K562 (cell line): ENCODE measurements at regions not wholly inside any gene's neighbourhood (a gene's known extent, or its start where the extent isn't known, plus 50 kb on each side); places are given as distances from the start of the nearest gene placed in this dataset.

Experiments used
- ARID2 ChIP-seq: fragments of 450-650 bp; IDR thresholded peaks from 2 replicates; pipeline ENCODE4 v1.6.1; 2017; ENCODE audit warnings: antibody characterized with exemption, mild to moderate bottlenecking
- BRF1 ChIP-seq: IDR thresholded peaks from 3 replicates; pipeline ENCODE4 v1.6.1; 2011; ENCODE audit warnings: borderline replicate concordance, mild to moderate bottlenecking; ENCODE audit not compliant: insufficient read length; ENCODE audit errors: extremely low read depth
- EGR1 ChIP-seq: fragments of 450-650 bp; conservative IDR thresholded peaks from 2 replicates; pipeline ENCODE4 v1.6.1; 2017; ENCODE audit warnings: mild to moderate bottlenecking
- ETS2 ChIP-seq: IDR thresholded peaks from 2 replicates; pipeline ENCODE4 v1.6.1; 2016; ENCODE audit warnings: borderline replicate concordance, missing genetic modification characterization, mild to moderate bottlenecking, moderate library complexity, missing compliant biosample characterization; ENCODE audit not compliant: poor library complexity, severe bottlenecking
- FOXM1 ChIP-seq, 2 experiments: fragments of 450-650 bp in 1 of 2; sonication (generic) in 1 of 2; formaldehyde crosslinking in 1 of 2; IDR thresholded peaks; 2 replicates each; pipeline versions ENCODE4 v1.6.1 to v1.9.0; 2017 to 2022; ENCODE audit warnings: low read depth in 2 of 2, mild to moderate bottlenecking in 2 of 2, missing genetic modification reagents in 1 of 2, moderate library complexity in 1 of 2
- GATA2 ChIP-seq: sonication (generic); formaldehyde crosslinking; IDR thresholded peaks from 2 replicates; pipeline ENCODE4 v1.4.0; 2020; ENCODE audit warnings: mild to moderate bottlenecking, missing genetic modification reagents
- MTA2 ChIP-seq: fragments of 450-650 bp; IDR thresholded peaks from 2 replicates; pipeline ENCODE4 v1.6.1; 2016; ENCODE audit warnings: low read depth
- NFRKB ChIP-seq: fragments of 450-650 bp; IDR thresholded peaks from 2 replicates; pipeline ENCODE4 v1.6.1; 2016; ENCODE audit warnings: low read depth
- POLR2A ChIP-seq: fragments of 450-650 bp; conservative IDR thresholded peaks from 2 replicates; pipeline ENCODE4 v1.6.1; 2016
- RCOR1 ChIP-seq, 2 experiments: IDR thresholded peaks; 2 replicates each; pipeline ENCODE4 v1.6.1; 2012; ENCODE audit warnings: low read depth in 2 of 2, low read length in 2 of 2, borderline replicate concordance in 1 of 2, improper control_type of control experiment in 1 of 2
- TEAD4 ChIP-seq, 2 experiments: sonication (generic) in 1 of 2; formaldehyde crosslinking in 1 of 2; IDR thresholded peaks; 2 replicates each; pipeline versions ENCODE4 v1.6.1 to v1.8.0; 2012 to 2022; ENCODE audit warnings: borderline replicate concordance in 1 of 2, inconsistent platforms in 1 of 2, low read length in 1 of 2, mild to moderate bottlenecking in 1 of 2, missing genetic modification reagents in 1 of 2
- YY1 ChIP-seq, 3 experiments: IDR thresholded peaks; 2 replicates each; pipeline ENCODE4 v1.6.1; 2011; ENCODE audit warnings: low read length in 2 of 3, mild to moderate bottlenecking in 2 of 3, moderate library complexity in 2 of 3, borderline replicate concordance in 1 of 3, control low read depth in 1 of 3, low read depth in 1 of 3; ENCODE audit not compliant: insufficient read depth in 3 of 3, insufficient replicate concordance in 2 of 3, control insufficient read depth in 1 of 3, insufficient read length in 1 of 3; ENCODE audit errors: extremely low read depth in 1 of 3
- TF ChIP-seq, protein P1 (sequence below): sonication (generic); formaldehyde crosslinking; IDR thresholded peaks from 2 replicates; pipeline ENCODE4 v1.9.0; 2022; ENCODE audit warnings: mild to moderate bottlenecking, missing genetic modification reagents

DNA sequence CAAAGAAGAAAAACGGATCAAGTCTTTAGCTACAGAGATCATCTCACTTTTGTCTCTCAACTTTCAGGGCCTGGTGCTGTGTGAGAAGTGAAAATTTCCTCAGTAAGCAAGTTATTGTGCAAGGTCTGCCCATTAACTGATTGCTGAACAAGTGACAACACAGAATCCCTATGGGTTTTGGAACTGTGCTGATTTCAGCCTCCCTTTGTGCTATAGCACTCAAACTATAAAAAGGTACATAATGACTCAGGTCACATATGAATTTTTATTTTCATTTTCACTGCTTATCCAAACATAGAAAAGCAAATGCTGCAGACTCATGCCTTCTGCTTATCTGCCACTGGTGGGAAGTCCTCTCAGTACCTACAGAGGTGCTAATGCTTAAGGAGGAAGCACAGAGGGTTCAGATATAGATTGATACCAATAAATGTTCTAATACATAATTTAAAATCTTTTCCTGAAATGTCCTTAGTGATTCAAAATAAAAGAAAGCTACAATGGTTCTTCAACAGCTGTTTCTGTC is 576.2 kb upstream of the CT83 start:
- TF ChIP-seq RCOR1 (IDR thresholded peaks at IDR 0.05; ENCODE audit: borderline replicate concordance in 1 of 2, low read depth in 2 of 2, low read length in 2 of 2) = no peak
- TF ChIP-seq YY1 (IDR thresholded peaks at IDR 0.05; ENCODE audit: borderline replicate concordance in 1 of 3, control insufficient read depth in 1 of 3, extremely low read depth in 1 of 3, insufficient read depth in 3 of 3, insufficient read length in 1 of 3, insufficient replicate concordance in 2 of 3, low read depth in 1 of 3, low read length in 2 of 3) = no peak
- TF ChIP-seq MTA2 = no peak
- no peak for TF ChIP-seq NFRKB
- no peak for TF ChIP-seq ARID2
- TF ChIP-seq, protein P1, sequence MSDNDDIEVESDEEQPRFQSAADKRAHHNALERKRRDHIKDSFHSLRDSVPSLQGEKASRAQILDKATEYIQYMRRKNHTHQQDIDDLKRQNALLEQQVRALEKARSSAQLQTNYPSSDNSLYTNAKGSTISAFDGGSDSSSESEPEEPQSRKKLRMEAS (CRISPR knock-in tag) = no peak
- TF ChIP-seq FOXM1 (IDR thresholded peaks at IDR 0.05; ENCODE audit: low read depth) = no peak
- TF ChIP-seq FOXM1 (CRISPR knock-in tag; IDR thresholded peaks at IDR 0.05; ENCODE audit: low read depth) = no peak
- TF ChIP-seq BRF1 = no peak
- no peak for TF ChIP-seq EGR1
- no peak for TF ChIP-seq TEAD4 (IDR thresholded peaks at IDR 0.05; ENCODE audit: low read length)
- no peak for TF ChIP-seq TEAD4 (CRISPR knock-in tag; IDR thresholded peaks at IDR 0.05; ENCODE audit: borderline replicate concordance)
- TF ChIP-seq POLR2A = no peak
- TF ChIP-seq GATA2 (CRISPR knock-in tag) = no peak
- no peak for TF ChIP-seq ETS2
